Posterior vena cava (tissue), 2 donors: ENCODE measurements at regions not wholly inside any gene's neighbourhood (a gene's known extent, or its start where the extent isn't known, plus 50 kb on each side); places are given as distances from the start of the nearest gene placed in this dataset.
"Not testable (repeated sequence)": the region's sequence is repeated elsewhere in the genome, so short reads cannot be mapped to it uniquely, and the experiment has no call there.

Source experiments
- DNase-seq: peaks from one replicate; pipeline ENCODE4 v3.0.0-alpha.2; 2020; ENCODE audit warnings: low spot score
- intact Hi-C, 2 donors: fragments of 100-400 bp; cut with DNase I; formaldehyde crosslinking; loops; one replicate each; pipeline versions ENCODE4 v1.14.1 to v1.14.2; 2022 to 2023
- donor health status: DM: yes; HTN: yes; CAD: no.
- donor health status: DM: yes; HTN: yes; CAD: no.

DNA sequence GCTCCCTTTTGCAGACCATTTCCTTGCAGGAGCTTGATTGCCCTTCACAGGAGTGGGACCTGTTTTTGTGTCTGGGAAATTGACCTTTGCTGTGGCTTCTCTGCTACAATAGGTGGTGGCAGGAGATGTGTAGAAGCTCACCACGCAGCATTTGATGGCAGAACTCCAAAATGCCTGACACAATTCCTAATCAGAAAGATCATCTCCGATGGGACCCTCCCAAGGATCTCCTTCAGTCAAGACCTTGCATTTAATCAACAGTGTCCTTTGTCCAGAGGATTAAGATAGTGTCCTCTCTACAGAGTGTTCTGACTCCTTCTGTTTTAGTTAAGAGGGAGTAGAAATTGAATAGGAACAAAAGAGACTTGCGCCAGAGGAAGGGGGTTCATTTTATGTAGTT is 83.6 kb upstream of the DDHD1 start:
- intact Hi-C loops: loop anchor here in 1 of 2 donors (5.0 kb wide), 1 partner anchor 1241 kb away; no protein-coding TSS in a partner anchor
- DNase-seq: no peak

DNA sequence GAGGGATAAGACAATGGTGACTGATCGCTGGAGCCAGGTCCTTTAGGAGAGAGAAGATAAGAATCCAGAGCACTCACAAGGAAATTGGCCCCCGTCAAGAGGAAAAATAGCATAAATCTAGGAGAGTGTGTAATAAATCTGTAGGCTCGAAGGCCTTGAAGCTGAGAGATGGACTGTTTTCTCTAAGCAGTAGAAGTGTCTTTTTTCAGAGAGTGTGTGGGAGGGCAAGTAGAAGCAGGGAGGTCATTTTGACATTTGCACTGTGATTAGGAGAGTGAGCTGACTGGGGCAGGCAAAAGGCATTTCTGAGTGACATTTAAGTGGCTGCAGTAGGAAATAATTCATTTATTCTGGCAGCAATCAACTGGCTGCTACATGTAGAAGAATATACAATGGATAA is 78.0 kb upstream of the DDHD1 start:
- intact Hi-C loops: no loop called here

DNA sequence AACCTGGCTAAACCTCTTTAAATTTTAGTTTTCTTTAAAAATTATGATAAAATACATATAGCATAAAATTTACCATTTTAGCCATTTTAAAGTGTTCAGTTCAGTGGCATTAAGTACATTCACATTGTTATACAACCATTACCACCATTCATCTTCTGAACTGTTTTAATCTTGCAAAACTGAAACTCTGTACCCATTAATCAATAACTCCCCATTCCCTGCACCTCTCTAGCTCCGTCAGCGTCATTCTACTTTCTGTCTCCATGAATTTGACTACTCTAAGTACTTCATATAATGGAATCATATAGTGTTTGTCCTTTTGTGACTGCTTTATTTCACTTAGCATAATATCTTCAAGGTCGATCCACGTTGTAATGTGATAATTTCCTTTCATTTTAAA is 75.8 kb upstream of the DDHD1 start:
- DNase-seq: no peak
- intact Hi-C loops: no loop called here

More for the DNA sequence above, 78.0 kb upstream of the DDHD1 start:
- no peak for DNase-seq

- intact Hi-C loops: no loop called here
- DNase-seq: no peak
Observed at GRCh38 chr14:53227154-53227718, 74.1 kb upstream of the DDHD1 start.

DNA sequence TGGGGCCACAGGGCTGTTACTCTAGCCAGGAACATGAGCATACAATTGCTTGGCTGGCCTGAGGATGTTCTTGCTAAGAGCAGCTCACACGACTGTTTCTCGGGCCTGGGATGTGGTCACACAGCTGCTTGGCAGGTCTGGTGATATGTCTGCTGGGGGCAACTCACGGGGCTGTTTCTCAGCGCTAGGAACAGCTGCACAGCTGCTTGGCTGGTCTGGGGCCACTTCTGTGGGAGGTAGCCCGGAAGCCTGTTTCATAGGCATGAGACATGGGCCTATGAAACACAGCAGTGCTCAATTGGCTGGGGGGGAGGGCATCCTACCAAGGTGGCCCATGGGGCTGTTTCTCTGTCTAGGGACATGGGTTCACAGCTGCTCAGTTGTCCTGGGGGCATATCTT is 73.4 kb upstream of the DDHD1 start:
- DNase-seq: no peak
- intact Hi-C loops: no loop called here

GRCh38 chr14:53220914-53221313 is 67.8 kb upstream of the DDHD1 start:
- intact Hi-C loops: no loop called here
- no peak for DNase-seq

- intact Hi-C loops: loop anchor here in 1 of 2 donors (10.0 kb wide), 1 partner anchor 1273 kb away; no protein-coding TSS in a partner anchor
- DNase-seq: no peak
Observed at GRCh38 chr14:53218161-53218560, 65.0 kb upstream of the DDHD1 start.

DNA sequence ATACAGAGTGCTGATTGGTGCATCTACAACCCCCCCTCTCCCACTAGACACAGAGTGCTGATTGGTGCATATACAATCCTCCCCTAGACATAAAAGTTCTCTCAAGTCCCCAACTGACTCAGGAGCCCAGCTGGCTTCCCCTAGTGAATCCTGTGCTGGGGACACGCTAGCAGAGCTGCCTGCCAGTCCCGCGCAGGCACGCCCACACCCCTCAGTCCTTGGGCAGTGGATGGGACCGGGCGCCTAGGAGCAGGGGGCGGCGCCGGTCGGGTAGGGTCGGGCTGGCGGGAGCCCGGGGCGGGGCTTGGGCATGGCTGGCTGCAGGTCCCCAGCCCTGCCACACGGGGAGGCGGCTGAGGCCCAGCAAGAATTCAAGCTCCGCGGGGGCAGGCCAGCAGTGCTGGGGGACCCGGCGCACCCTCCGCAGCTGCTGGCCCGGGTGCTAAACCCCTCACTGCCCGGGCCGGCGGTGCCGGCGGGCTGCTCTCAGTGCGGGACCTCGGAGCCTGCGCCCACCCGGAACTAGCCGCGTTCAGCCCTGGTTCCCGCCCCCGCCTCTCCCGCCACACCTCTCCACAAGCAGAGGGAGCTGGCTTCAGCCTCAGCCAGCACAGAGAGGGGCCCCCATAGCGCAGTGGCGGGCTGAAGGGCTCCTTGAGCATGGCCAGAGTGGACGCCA is 64.3 kb upstream of the DDHD1 start:
- intact Hi-C loops: loop anchor here in 1 of 2 donors (10.0 kb wide), 1 partner anchor 1273 kb away; no protein-coding TSS in a partner anchor
- DNase-seq: peak; percentile 92

- intact Hi-C loops: loop anchor here in 1 of 2 donors (10.0 kb wide), 1 partner anchor 1272 kb away; no protein-coding TSS in a partner anchor
- DNase-seq: not testable (repeated sequence)
Observed at GRCh38 chr14:53216955-53217315, 63.8 kb upstream of the DDHD1 start.

GRCh38 chr14:53216478-53216877 is 63.4 kb upstream of the DDHD1 start:
- DNase-seq: not testable (repeated sequence)
- intact Hi-C loops: loop anchor here in 1 of 2 donors (10.0 kb wide), 1 partner anchor 1272 kb away; no protein-coding TSS in a partner anchor

DNA sequence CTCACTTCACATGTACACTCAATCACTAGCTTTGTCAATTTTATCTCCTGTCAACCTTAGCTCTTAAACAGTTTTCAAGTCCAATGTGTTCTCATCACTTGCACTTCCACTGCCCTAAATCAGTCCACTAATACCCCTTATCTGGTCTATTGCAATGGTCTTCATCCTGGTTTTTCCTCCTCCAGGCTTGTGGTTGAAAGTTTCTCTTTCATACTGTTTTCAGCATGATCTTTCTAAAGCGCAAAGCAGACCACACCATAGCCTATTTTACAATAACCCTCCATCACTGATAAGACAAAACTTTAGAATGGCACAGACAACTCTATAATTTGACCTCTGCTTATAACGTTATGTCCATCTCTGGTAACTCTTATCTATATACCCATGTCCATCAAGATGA is 62.0 kb upstream of the DDHD1 start:
- no peak for DNase-seq
- intact Hi-C loops: loop anchor here in 1 of 2 donors (10.0 kb wide), 1 partner anchor 1270 kb away; no protein-coding TSS in a partner anchor

DNA sequence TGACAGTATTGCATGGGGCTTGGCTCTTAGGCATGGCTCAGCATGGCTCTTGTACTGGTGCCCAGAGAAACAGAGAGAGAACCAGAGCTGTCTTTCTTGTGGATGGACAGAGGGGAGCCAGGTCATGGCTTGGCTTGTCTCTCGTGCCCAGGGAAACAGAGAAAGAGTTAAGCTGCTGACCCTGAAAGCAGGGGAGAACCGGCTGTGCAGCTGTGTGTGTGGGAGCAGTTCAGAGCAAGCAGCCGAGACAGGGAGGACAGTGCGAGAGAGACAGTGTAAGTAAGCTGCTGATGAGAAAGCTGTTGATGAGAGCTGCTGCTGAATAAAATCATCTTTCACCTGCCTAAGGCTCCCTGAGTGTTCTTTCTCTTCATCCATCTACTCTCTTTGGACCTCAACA is 61.3 kb upstream of the DDHD1 start:
- intact Hi-C loops: loop anchor here in 1 of 2 donors (10.0 kb wide), 1 partner anchor 1270 kb away; no protein-coding TSS in a partner anchor
- DNase-seq: no peak

GRCh38 chr14:53213761-53214160 is 60.6 kb upstream of the DDHD1 start:
- DNase-seq: no peak
- intact Hi-C loops: loop anchor here in 1 of 2 donors (10.0 kb wide), 1 partner anchor 1269 kb away; no protein-coding TSS in a partner anchor

- DNase-seq: no peak
- intact Hi-C loops: no loop called here
Observed at GRCh38 chr14:53209370-53209769, 56.2 kb upstream of the DDHD1 start.
